ENCODE measurements at regions not wholly inside any gene's neighbourhood (a gene's known extent, or its start where the extent isn't known, plus 50 kb on each side); places are given as distances from the start of the nearest gene placed in this dataset.

DNA sequence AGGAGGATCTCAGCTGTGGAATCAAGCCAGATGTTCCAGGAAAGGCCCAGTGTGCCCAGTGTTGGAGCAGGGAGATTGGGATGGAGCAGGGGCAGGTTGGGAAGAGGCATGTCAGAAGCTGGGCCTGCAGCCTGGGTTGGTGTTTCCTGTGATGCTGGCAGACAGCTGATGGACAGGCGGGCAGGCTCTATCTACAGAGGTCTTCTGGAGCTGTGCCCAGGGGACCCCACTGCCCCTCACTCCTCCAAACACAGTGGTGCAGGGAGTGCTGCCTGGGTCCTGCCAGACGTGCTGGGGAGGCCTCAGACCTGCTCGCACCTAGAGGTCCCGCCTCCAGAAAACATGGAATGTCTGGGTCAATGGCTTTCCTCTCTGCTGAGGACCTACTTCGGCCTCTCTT is 182.9 kb upstream of the TCERG1L start:
- no peak overlapping the region for H3K27ac ChIP-seq
- DNase-seq (ENCODE audit: low spot score) = no peak
- no peak overlapping the region for H3K4me3 ChIP-seq
- no peaks in the 10 kb centered on the region for H3K9me3 ChIP-seq (ENCODE audit: low read depth)
- H3K79me2 ChIP-seq = no peaks in the 10 kb centered on the region
- no peaks in the 10 kb centered on the region for H4K20me1 ChIP-seq (ENCODE audit: insufficient read depth, poor library complexity, severe bottlenecking)
- H3K9me2 ChIP-seq (replicated peaks; ENCODE audit: insufficient read depth) = no peaks in the 10 kb centered on the region
- H3K4me2 ChIP-seq = no peak overlapping the region
- H3K36me3 ChIP-seq (replicated peaks; ENCODE audit: insufficient read depth, low read depth) = no peaks in the 10 kb centered on the region
- no peaks in the 10 kb centered on the region for H3K4me1 ChIP-seq (ENCODE audit: insufficient read depth)
- no peaks in the 10 kb centered on the region for H3K27me3 ChIP-seq
- TF ChIP-seq EZH2phosphoT487 (IDR thresholded peaks at IDR 0.05; ENCODE audit: low read depth, severe bottlenecking, unreplicated experiment) = no peak
- no peak for TF ChIP-seq EZH2 (IDR thresholded peaks at IDR 0.05; ENCODE audit: borderline replicate concordance)
- TF ChIP-seq, protein P1, sequence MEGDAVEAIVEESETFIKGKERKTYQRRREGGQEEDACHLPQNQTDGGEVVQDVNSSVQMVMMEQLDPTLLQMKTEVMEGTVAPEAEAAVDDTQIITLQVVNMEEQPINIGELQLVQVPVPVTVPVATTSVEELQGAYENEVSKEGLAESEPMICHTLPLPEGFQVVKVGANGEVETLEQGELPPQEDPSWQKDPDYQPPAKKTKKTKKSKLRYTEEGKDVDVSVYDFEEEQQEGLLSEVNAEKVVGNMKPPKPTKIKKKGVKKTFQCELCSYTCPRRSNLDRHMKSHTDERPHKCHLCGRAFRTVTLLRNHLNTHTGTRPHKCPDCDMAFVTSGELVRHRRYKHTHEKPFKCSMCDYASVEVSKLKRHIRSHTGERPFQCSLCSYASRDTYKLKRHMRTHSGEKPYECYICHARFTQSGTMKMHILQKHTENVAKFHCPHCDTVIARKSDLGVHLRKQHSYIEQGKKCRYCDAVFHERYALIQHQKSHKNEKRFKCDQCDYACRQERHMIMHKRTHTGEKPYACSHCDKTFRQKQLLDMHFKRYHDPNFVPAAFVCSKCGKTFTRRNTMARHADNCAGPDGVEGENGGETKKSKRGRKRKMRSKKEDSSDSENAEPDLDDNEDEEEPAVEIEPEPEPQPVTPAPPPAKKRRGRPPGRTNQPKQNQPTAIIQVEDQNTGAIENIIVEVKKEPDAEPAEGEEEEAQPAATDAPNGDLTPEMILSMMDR (IDR thresholded peaks at IDR 0.05; ENCODE audit: poor library complexity) = no peak
- no peak overlapping the region for H2AFZ ChIP-seq
- 86% methylated on average over 5 of the region's 5 CpGs for WGBS (ENCODE audit: low lambda C conversion rate, missing lambda C conversion rate)

DNA sequence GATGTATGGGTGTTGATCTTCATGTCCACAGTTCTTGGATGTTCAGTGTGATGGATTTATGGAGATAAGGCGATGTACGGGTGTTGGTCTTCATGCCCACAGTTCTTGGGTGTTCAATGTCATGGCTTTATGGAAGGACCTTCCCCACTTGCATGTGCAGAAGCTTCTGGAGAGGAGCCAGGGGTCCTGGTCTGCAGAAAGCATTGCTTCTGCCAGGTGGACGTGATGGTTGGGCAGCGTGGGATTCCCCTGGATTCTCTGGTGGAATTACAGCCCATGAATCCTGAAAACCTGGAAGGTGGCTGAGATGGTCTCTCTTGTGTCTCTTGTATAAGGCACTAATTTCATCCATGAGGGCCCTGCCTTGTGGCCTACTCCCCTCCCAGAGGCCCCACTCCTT is 183.7 kb upstream of the TCERG1L start:
- Histone ChIP-seq H3K79me2 (no peaks in the 10 kb centered on the region), H2AFZ (no peak overlapping the region), H3K4me2 (no peak overlapping the region), H3K36me3 (replicated peaks; ENCODE audit: insufficient read depth, low read depth) (no peaks in the 10 kb centered on the region), H3K27me3 (no peaks in the 10 kb centered on the region), H3K4me3 (no peak overlapping the region), H3K27ac (no peak overlapping the region), H4K20me1 (ENCODE audit: insufficient read depth, poor library complexity, severe bottlenecking) (no peaks in the 10 kb centered on the region), H3K9me2 (replicated peaks; ENCODE audit: insufficient read depth) (no peaks in the 10 kb centered on the region), H3K9me3 (ENCODE audit: low read depth) (no peaks in the 10 kb centered on the region), H3K4me1 (ENCODE audit: insufficient read depth) (no peaks in the 10 kb centered on the region)
- 80% methylated on average over 4 of the region's 4 CpGs for WGBS (ENCODE audit: low lambda C conversion rate, missing lambda C conversion rate)
- no peak for TF ChIP-seq EZH2phosphoT487 (IDR thresholded peaks at IDR 0.05; ENCODE audit: low read depth, severe bottlenecking, unreplicated experiment)
- TF ChIP-seq, protein P1 (IDR thresholded peaks at IDR 0.05; ENCODE audit: poor library complexity) = no peak
- no peak for TF ChIP-seq EZH2 (IDR thresholded peaks at IDR 0.05; ENCODE audit: borderline replicate concordance)
- DNase-seq (ENCODE audit: low spot score) = no peak

GRCh38 chr10:131495892-131496291 is 184.4 kb upstream of the TCERG1L start:
- Histone ChIP-seq H3K36me3 (replicated peaks; ENCODE audit: insufficient read depth, low read depth) (no peaks in the 10 kb centered on the region), H4K20me1 (ENCODE audit: insufficient read depth, poor library complexity, severe bottlenecking) (no peaks in the 10 kb centered on the region), H2AFZ (no peak overlapping the region), H3K9me2 (replicated peaks; ENCODE audit: insufficient read depth) (no peaks in the 10 kb centered on the region), H3K4me1 (ENCODE audit: insufficient read depth) (no peaks in the 10 kb centered on the region), H3K4me3 (no peak overlapping the region), H3K27me3 (no peaks in the 10 kb centered on the region), H3K27ac (no peak overlapping the region), H3K4me2 (no peak overlapping the region), H3K79me2 (no peaks in the 10 kb centered on the region), H3K9me3 (ENCODE audit: low read depth) (no peaks in the 10 kb centered on the region)
- no peak for TF ChIP-seq EZH2phosphoT487 (IDR thresholded peaks at IDR 0.05; ENCODE audit: low read depth, severe bottlenecking, unreplicated experiment)
- TF ChIP-seq EZH2 (IDR thresholded peaks at IDR 0.05; ENCODE audit: borderline replicate concordance) = no peak
- 95% methylated on average over 13 of the region's 14 CpGs for WGBS (ENCODE audit: low lambda C conversion rate, missing lambda C conversion rate)
- no peak for DNase-seq (ENCODE audit: low spot score)

DNA sequence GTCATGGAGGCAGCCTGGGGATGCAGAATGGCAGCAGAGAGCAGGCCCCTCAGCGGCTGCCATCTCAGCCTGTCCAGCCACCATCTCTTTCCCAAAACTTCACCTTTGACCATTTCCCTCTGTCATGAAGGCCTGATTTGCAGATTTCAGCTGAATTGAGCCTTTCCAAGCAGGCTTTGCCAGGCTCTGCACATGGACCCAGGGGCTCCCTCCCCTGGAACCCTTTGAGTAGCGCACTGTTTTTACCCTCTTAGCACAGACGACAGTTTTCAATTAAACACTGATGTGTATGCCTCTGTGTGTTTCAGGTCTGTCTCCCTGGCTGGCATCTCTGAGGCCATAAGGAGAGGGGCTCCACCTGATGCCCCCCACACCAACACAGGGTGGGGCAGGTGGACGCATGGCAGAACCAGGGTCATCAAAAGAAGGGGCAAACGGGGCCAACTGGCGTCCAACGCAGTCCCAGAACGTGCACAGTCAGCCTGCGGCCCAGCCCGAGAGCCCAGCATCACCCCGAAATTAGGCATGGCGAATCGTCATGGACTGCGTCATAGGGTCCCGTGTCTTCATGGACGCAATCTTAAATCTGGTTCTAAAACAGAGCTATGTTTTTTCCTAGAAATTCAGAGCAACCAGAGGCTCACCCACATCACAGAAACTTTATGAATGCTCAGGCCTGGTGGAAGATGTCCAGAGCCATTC is 185.0 kb upstream of the TCERG1L start:
- H3K79me2 ChIP-seq = no peaks in the 10 kb centered on the region
- no peak overlapping the region for H2AFZ ChIP-seq
- no peaks in the 10 kb centered on the region for H3K9me3 ChIP-seq (ENCODE audit: low read depth)
- no peaks in the 10 kb centered on the region for H3K9me2 ChIP-seq (replicated peaks; ENCODE audit: insufficient read depth)
- H3K4me1 ChIP-seq (ENCODE audit: insufficient read depth) = no peaks in the 10 kb centered on the region
- H3K36me3 ChIP-seq (replicated peaks; ENCODE audit: insufficient read depth, low read depth) = no peaks in the 10 kb centered on the region
- H4K20me1 ChIP-seq (ENCODE audit: insufficient read depth, poor library complexity, severe bottlenecking) = no peaks in the 10 kb centered on the region
- no peak for DNase-seq (ENCODE audit: low spot score)
- no peak overlapping the region for H3K27ac ChIP-seq
- no peaks in the 10 kb centered on the region for H3K27me3 ChIP-seq
- WGBS (ENCODE audit: low lambda C conversion rate, missing lambda C conversion rate) = 94% methylated on average over 16 of the region's 16 CpGs
- H3K4me3 ChIP-seq = no peak overlapping the region
- no peak overlapping the region for H3K4me2 ChIP-seq
- TF ChIP-seq EZH2phosphoT487 (IDR thresholded peaks at IDR 0.05; ENCODE audit: low read depth, severe bottlenecking, unreplicated experiment) (no peak), EZH2 (IDR thresholded peaks at IDR 0.05; ENCODE audit: borderline replicate concordance) (no peak)
- TF ChIP-seq, protein P1 (IDR thresholded peaks at IDR 0.05; ENCODE audit: poor library complexity) = no peak
